ACC112 (cell line): ENCODE measurements at regions not wholly inside any gene's neighbourhood (a gene's known extent, or its start where the extent isn't known, plus 50 kb on each side); places are given as distances from the start of the nearest gene placed in this dataset.
"Not testable (repeated sequence)": the region's sequence is repeated elsewhere in the genome, so short reads cannot be mapped to it uniquely, and the experiment has no call there.

Source experiments
- H2AFZ ChIP-seq: fragments of 200-600 bp; sonication (generic); one replicate; pipeline ENCODE4 v1.6.0; 2017; ENCODE audit warnings: antibody characterized with exemption, low read length; ENCODE audit not compliant: unreplicated experiment
- H3K27ac ChIP-seq: fragments of 200-600 bp; sonication (generic); 2 replicates; pipeline ENCODE4 v1.5.1; 2014; ENCODE audit warnings: low read depth, mild to moderate bottlenecking, antibody characterized with exemption, low read length, moderate library complexity
- H3K27me3 ChIP-seq: fragments of 200-600 bp; sonication (generic); 2 replicates; pipeline ENCODE4 v1.6.1; 2014; ENCODE audit warnings: mild to moderate bottlenecking, antibody characterized with exemption, low read length, moderate library complexity, mixed read lengths; ENCODE audit not compliant: insufficient read depth
- H3K36me3 ChIP-seq: fragments of 200-600 bp; sonication (generic); 2 replicates; pipeline ENCODE4 v1.6.1; 2016; ENCODE audit warnings: mild to moderate bottlenecking, antibody characterized with exemption, low read length, moderate library complexity, mixed read lengths; ENCODE audit not compliant: insufficient read depth
- H3K4me1 ChIP-seq: fragments of 200-600 bp; sonication (generic); one replicate; pipeline ENCODE4 v1.6.1; 2016; ENCODE audit warnings: low read length, mixed read lengths; ENCODE audit not compliant: insufficient read depth, unreplicated experiment, control insufficient read depth
- H3K4me3 ChIP-seq: fragments of 200-600 bp; sonication (generic); 2 replicates; pipeline ENCODE4 v1.5.1; 2014; ENCODE audit warnings: mild to moderate bottlenecking, low read depth, low read length
- H3K79me2 ChIP-seq: fragments of 200-600 bp; sonication (generic); one replicate; pipeline ENCODE4 v1.6.0; 2016; ENCODE audit warnings: low read length; ENCODE audit not compliant: control insufficient read depth, unreplicated experiment, insufficient read depth

DNA sequence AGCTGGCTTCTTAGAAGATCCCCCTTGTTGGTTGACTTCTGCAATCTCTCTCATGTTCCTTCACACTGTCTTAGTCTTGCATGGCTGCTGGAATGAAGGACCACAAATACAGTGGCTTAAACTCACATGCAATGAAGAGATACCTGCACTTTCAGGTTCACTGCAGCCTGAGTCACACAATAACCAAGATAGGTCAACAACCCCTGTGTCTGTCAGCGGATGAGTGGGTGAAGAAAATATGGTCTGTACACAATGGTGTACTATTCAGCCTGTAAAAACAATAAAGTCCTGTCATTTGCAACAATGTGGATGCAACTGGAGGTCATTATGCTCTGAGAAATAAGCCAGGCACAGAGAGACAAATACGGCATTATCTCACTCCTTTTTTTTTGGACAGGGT lies 373.8 kb upstream of the AMELY start:
- Histone ChIP-seq H3K4me1 (no peaks in the 10 kb centered on the region), H3K27ac (no peak overlapping the region), H3K4me3 (no peak overlapping the region), H2AFZ (no peak overlapping the region), H3K36me3 (no peaks in the 10 kb centered on the region), H3K79me2 (peaks cover 69% of the 10 kb centered on the region), H3K27me3 (no peaks in the 10 kb centered on the region)

GRCh38 chrY:7283001-7283400 lies 371.4 kb upstream of the AMELY start:
- Histone ChIP-seq H2AFZ (no peak overlapping the region), H3K27me3 (no peaks in the 10 kb centered on the region), H3K4me1 (peaks cover 4% of the 10 kb centered on the region), H3K79me2 (peaks cover 74% of the 10 kb centered on the region), H3K27ac (no peak overlapping the region), H3K4me3 (no peak overlapping the region), H3K36me3 (no peaks in the 10 kb centered on the region)

DNA sequence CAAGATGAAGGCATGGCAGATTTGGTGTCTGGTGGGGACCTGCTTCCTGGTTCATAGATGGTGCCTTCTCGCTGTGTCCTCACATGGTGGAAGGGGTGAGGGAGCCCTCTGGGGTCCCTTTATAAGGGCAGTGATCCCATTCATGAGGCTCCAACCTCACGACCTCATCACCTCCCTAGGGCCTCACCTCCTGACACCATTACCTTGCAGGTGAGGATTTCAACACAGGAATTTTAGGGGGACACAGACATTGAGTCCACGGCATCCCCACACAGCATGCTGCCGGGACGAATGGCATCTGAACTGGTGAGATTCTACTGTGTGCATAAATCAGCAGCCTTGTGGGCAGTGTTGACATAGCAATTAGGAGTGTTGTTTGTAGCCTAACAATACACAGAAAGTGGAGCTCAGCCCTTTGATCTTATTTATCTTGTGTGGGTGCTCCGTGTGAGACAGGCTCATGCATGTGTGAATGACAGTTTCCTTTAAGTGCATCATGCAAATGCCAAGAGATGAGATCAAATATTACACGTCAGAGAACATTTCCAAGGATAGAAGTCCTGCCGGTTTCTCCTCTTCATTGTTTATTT lies 368.7 kb upstream of the AMELY start:
- H3K36me3 ChIP-seq, H3K27me3 ChIP-seq, H3K27ac ChIP-seq, H3K4me3 ChIP-seq, H2AFZ ChIP-seq: not testable (repeated sequence)
- Histone ChIP-seq H3K4me1 (peaks cover 13% of the 10 kb centered on the region), H3K79me2 (peaks cover 89% of the 10 kb centered on the region)

DNA sequence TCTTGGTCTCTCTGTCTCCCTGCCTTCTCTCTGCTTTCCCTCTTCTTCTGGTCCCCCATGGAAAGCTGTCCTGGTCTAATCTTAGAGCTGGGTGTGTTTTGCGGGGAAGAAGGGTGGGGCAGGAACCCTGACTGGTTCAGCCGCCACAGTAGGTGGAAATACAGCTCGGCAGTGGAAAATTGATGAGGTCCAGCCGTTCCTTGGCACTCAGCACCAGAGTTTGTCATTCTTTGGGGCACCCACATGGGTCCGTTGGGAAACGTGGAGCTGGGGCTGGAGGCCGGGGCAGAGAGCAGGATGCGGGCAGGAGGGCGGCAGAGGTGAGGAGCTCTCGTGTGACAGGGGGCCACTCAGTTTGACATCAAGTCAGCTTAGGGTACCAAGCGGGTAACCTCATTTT lies 364.2 kb upstream of the AMELY start:
- peaks cover 59% of the 10 kb centered on the region for H3K79me2 ChIP-seq

GRCh38 chrY:7275014-7275413 lies 363.5 kb upstream of the AMELY start:
- Histone ChIP-seq H3K27ac (peak overlapping the region; percentile 39; the same call in 1 of the 2 replicates), H3K4me3 (peak overlapping the region; percentile 86), H3K27me3 (no peaks in the 10 kb centered on the region), H3K36me3 (no peaks in the 10 kb centered on the region), H2AFZ (no peak overlapping the region), H3K4me1 (peaks cover 13% of the 10 kb centered on the region), H3K79me2 (peaks cover 53% of the 10 kb centered on the region)

More for the DNA sequence above, 364.2 kb upstream of the AMELY start:
- no peaks in the 10 kb centered on the region for H3K27me3 ChIP-seq
- peaks cover 13% of the 10 kb centered on the region for H3K4me1 ChIP-seq
- H3K27ac ChIP-seq: peak overlapping the region; percentile 39; the same call in 1 of the 2 replicates
- no peak overlapping the region for H2AFZ ChIP-seq
- H3K36me3 ChIP-seq: no peaks in the 10 kb centered on the region
- peak overlapping the region; percentile 86 for H3K4me3 ChIP-seq

- Histone ChIP-seq H3K4me3 (peak overlapping the region; percentile 86), H3K27ac (peak overlapping the region; percentile 60), H3K36me3 (no peaks in the 10 kb centered on the region), H3K79me2 (peaks cover 48% of the 10 kb centered on the region), H2AFZ (no peak overlapping the region), H3K4me1 (peaks cover 11% of the 10 kb centered on the region), H3K27me3 (no peaks in the 10 kb centered on the region)
These were observed 362.9 kb upstream of the AMELY start for GRCh38 chrY:7274369-7274913.

GRCh38 chrY:7273587-7274203 lies 362.1 kb upstream of the AMELY start:
- Histone ChIP-seq H3K36me3 (no peaks in the 10 kb centered on the region), H3K4me3 (peak overlapping the region; percentile 86), H3K4me1 (peaks cover 9% of the 10 kb centered on the region), H3K79me2 (peaks cover 41% of the 10 kb centered on the region), H3K27ac (peak overlapping the region; percentile 69), H3K27me3 (no peaks in the 10 kb centered on the region), H2AFZ (peak overlapping the region; percentile 91)

DNA sequence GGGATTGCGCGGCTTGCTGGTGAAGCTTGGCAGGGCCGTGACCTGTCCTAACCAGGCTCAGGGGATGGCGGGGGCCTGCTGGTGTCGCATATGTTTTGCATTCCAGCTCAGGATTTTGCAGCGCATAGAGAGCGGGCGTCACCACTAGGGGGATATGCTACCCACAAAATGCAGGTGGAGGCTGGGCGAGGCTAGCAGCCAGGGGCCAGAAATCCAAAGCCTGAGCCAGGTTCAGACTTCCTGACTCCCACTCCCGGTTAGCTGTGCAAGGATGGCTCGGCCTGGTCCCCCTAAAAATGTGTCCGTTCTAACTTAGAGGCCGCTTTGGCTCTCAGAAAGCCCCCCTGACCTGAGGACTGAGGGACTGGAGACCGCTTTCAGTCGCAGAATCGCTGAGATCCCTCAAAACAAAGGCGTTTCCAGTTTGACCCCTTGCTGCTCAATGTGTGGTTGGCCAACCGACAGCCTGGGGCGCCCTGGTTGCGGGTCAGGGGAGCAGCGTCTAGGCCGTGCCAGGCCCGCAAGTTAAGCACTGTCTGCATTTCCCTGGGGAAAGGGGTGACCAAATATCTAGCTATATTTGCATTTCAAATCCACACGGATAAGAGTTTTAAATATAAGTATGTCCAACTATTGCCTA lies 361.1 kb upstream of the AMELY start:
- peak overlapping the region; percentile 69 for H3K27ac ChIP-seq
- H3K27me3 ChIP-seq: no peaks in the 10 kb centered on the region
- peaks cover 31% of the 10 kb centered on the region for H3K79me2 ChIP-seq
- peak overlapping the region; percentile 86 for H3K4me3 ChIP-seq
- H3K4me1 ChIP-seq: peaks cover 9% of the 10 kb centered on the region
- H3K36me3 ChIP-seq: no peaks in the 10 kb centered on the region
- peak overlapping the region; percentile 56 for H2AFZ ChIP-seq

DNA sequence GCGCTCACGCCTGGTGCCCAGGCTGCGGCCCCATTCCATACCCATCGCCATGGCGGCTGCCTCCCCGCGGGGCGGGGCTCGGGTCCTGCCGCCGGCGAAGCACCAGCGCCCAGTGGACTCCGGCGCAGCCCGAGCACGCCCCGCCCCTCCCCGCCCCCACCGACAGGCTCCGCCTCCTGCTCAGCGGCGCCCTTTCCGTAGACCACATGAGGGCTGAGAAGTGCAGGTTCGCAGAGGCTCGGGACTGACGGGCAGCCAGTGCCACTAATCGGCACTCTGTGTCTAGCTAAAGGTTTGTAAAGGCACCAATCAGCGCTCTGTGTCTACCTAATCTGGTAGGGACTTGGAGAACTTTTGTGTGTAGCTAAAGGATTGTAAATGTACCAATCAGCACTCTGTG lies 352.2 kb upstream of the AMELY start:
- no peaks in the 10 kb centered on the region for H3K4me1 ChIP-seq
- no peak overlapping the region for H3K27ac ChIP-seq
- no peaks in the 10 kb centered on the region for H3K36me3 ChIP-seq
- no peak overlapping the region for H3K4me3 ChIP-seq
- no peaks in the 10 kb centered on the region for H3K27me3 ChIP-seq
- H3K79me2 ChIP-seq: no peaks in the 10 kb centered on the region
- H2AFZ ChIP-seq: no peak overlapping the region

- Histone ChIP-seq H2AFZ (no peak overlapping the region), H3K79me2 (no peaks in the 10 kb centered on the region), H3K27ac (no peak overlapping the region), H3K4me3 (no peak overlapping the region), H3K36me3 (no peaks in the 10 kb centered on the region), H3K27me3 (no peaks in the 10 kb centered on the region), H3K4me1 (no peaks in the 10 kb centered on the region)
These were observed 351.0 kb upstream of the AMELY start for GRCh38 chrY:7262531-7262930.
